Lower leg skin (tissue), 3 donors: ENCODE measurements at regions not wholly inside any gene's neighbourhood (a gene's known extent, or its start where the extent isn't known, plus 50 kb on each side); places are given as distances from the start of the nearest gene placed in this dataset.

ENCODE experiments used
- POLR2A ChIP-seq, 2 donors: fragments of 450-650 bp; IDR thresholded peaks; one replicate each; pipeline ENCODE4 v1.6.1; 2016 to 2017; ENCODE audit warnings: antibody characterized with exemption in 2 of 2, mild to moderate bottlenecking in 1 of 2, moderate library complexity in 1 of 2
- TF ChIP-seq, protein P1 (sequence below), 3 donors: fragments of 450-650 bp; IDR thresholded peaks; one replicate each; pipeline ENCODE4 v1.5.1; 2016; ENCODE audit warnings: antibody characterized with exemption in 3 of 3, mild to moderate bottlenecking in 3 of 3, moderate library complexity in 2 of 3

DNA sequence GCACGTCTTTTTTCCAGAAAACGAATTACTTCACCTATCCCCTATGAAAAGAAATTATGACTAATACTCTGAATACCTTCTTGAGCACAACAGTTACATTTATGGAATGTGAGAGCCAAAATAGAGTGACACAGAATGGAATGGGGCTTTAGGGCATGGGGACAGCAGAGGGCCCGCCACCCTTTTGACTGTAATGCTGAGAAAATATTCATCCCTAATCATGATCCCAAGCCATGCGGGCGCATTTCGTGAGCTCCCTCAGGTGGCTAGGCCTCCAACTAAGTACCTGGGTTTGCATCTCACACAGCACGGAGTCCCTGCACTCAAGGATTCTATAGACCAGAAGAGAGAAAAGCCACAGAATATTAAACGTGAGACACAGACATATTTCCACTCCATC, 212.6 kb downstream of the SOD2 start:
- TF ChIP-seq, protein P1, sequence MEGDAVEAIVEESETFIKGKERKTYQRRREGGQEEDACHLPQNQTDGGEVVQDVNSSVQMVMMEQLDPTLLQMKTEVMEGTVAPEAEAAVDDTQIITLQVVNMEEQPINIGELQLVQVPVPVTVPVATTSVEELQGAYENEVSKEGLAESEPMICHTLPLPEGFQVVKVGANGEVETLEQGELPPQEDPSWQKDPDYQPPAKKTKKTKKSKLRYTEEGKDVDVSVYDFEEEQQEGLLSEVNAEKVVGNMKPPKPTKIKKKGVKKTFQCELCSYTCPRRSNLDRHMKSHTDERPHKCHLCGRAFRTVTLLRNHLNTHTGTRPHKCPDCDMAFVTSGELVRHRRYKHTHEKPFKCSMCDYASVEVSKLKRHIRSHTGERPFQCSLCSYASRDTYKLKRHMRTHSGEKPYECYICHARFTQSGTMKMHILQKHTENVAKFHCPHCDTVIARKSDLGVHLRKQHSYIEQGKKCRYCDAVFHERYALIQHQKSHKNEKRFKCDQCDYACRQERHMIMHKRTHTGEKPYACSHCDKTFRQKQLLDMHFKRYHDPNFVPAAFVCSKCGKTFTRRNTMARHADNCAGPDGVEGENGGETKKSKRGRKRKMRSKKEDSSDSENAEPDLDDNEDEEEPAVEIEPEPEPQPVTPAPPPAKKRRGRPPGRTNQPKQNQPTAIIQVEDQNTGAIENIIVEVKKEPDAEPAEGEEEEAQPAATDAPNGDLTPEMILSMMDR (IDR thresholded peaks at IDR 0.05) = no peak
- TF ChIP-seq POLR2A (IDR thresholded peaks at IDR 0.05) = no peak
